ENCODE measurements at regions not wholly inside any gene's neighbourhood (a gene's known extent, or its start where the extent isn't known, plus 50 kb on each side); places are given as distances from the start of the nearest gene placed in this dataset.
A peak's percentile ranks its signal among the peaks of the same experiment; 100 is the strongest.

DNA sequence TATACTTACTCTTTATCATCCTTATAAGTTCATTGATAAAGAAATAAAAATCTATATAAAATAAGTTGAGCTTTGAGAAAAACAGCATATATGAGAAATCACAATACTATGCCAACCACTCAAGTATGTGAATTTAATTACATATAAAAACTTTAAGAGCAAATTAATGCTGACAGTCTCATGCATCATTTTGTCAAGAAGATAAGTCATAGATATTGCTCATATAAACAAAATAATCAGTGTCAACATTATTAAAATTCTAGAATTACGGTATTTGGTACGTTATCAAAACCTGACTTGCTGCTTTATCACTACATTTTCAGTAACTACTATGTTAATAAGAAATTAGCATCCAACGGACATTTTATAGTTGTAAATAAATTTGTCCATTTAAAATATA, 111.2 kb downstream of the FBXO8 start:
- no peaks in the 10 kb centered on the region for H3K36me3 ChIP-seq
- WGBS, 2 donors (ENCODE audit: low coverage in 1 of 2), result 70 to 77% methylated on average over 3 of the region's 3 CpGs
- no peaks in the 10 kb centered on the region for H3K9me3 ChIP-seq
- DNase-seq, result no peak
- TF ChIP-seq POLR2A (IDR thresholded peaks at IDR 0.05) (no peak), POLR2AphosphoS5 (IDR thresholded peaks at IDR 0.05) (no peak), EP300 (IDR thresholded peaks at IDR 0.05; ENCODE audit: low read depth) (no peak)
- TF ChIP-seq, protein P1, sequence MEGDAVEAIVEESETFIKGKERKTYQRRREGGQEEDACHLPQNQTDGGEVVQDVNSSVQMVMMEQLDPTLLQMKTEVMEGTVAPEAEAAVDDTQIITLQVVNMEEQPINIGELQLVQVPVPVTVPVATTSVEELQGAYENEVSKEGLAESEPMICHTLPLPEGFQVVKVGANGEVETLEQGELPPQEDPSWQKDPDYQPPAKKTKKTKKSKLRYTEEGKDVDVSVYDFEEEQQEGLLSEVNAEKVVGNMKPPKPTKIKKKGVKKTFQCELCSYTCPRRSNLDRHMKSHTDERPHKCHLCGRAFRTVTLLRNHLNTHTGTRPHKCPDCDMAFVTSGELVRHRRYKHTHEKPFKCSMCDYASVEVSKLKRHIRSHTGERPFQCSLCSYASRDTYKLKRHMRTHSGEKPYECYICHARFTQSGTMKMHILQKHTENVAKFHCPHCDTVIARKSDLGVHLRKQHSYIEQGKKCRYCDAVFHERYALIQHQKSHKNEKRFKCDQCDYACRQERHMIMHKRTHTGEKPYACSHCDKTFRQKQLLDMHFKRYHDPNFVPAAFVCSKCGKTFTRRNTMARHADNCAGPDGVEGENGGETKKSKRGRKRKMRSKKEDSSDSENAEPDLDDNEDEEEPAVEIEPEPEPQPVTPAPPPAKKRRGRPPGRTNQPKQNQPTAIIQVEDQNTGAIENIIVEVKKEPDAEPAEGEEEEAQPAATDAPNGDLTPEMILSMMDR (IDR thresholded peaks at IDR 0.05), result no peak
- no peak overlapping the region for H3K27ac ChIP-seq
- no peak overlapping the region for H3K4me3 ChIP-seq
- in situ Hi-C loops (cut with MboI; ENCODE audit: low pct_ligation_motif_present in 1 of 4, low pct_unique_long_range_greater_than_20kb in 1 of 4, low sequenced_read_pairs in 3 of 4) (loop anchor here in 1 of 4 donors (25.0 kb wide), 1 partner anchor 660 kb away; no protein-coding TSS in a partner anchor), intact Hi-C loops (cut with DNase I; ENCODE audit: low total_unique reads) (no loop called here)
- no peaks in the 10 kb centered on the region for H3K27me3 ChIP-seq
- H3K4me1 ChIP-seq, result no peaks in the 10 kb centered on the region

DNA sequence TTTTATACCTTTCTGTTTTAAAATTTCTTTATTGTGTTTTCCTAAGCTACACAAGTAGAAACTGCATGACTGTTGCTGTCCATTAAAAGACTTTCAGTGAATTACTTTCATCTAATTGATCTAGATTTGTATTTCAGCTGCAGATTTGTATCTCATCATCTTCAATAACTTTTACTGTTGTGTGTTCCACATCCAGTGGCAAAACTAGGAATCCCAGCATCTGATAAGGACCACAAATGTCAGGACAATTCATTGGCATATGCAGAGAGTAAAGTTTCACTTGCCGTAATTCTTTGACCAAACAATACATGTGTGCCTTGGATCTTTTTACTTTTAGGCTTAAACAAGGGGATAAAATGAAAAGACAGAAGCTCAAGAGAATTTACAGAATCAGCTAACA, 112.6 kb downstream of the FBXO8 start:
- 66 to 67% methylated on average over 1 of the region's 1 CpG for WGBS, 2 donors (ENCODE audit: low coverage in 1 of 2)
- no peak for DNase-seq
- Histone ChIP-seq H3K9me3 (no peaks in the 10 kb centered on the region), H3K4me3 (no peak overlapping the region), H3K27me3 (no peaks in the 10 kb centered on the region), H3K27ac (no peak overlapping the region), H3K36me3 (no peaks in the 10 kb centered on the region), H3K4me1 (no peaks in the 10 kb centered on the region)
- intact Hi-C loops (cut with DNase I; ENCODE audit: low total_unique reads) (no loop called here), in situ Hi-C loops (cut with MboI; ENCODE audit: low pct_ligation_motif_present in 1 of 4, low pct_unique_long_range_greater_than_20kb in 1 of 4, low sequenced_read_pairs in 3 of 4) (loop anchor here in 1 of 4 donors (25.0 kb wide), 1 partner anchor 659 kb away; no protein-coding TSS in a partner anchor)
- TF ChIP-seq POLR2A (IDR thresholded peaks at IDR 0.05), result no peak
- no peak for TF ChIP-seq EP300 (IDR thresholded peaks at IDR 0.05; ENCODE audit: low read depth)
- TF ChIP-seq, protein P1 (IDR thresholded peaks at IDR 0.05), result no peak
- no peak for TF ChIP-seq POLR2AphosphoS5 (IDR thresholded peaks at IDR 0.05)

GRCh38 chr4:174170091-174170490, 113.4 kb downstream of the FBXO8 start:
- intact Hi-C loops (cut with DNase I; ENCODE audit: low total_unique reads) (no loop called here), in situ Hi-C loops (cut with MboI; ENCODE audit: low pct_ligation_motif_present in 1 of 4, low pct_unique_long_range_greater_than_20kb in 1 of 4, low sequenced_read_pairs in 3 of 4) (loop anchor here in 1 of 4 donors (25.0 kb wide), 1 partner anchor 658 kb away; no protein-coding TSS in a partner anchor)
- Histone ChIP-seq H3K4me1 (no peaks in the 10 kb centered on the region), H3K9me3 (no peaks in the 10 kb centered on the region), H3K4me3 (no peak overlapping the region), H3K27me3 (no peaks in the 10 kb centered on the region), H3K36me3 (no peaks in the 10 kb centered on the region), H3K27ac (no peak overlapping the region)
- no peak for DNase-seq
- no peak for TF ChIP-seq POLR2A (IDR thresholded peaks at IDR 0.05)
- TF ChIP-seq, protein P1 (IDR thresholded peaks at IDR 0.05), result no peak
- no peak for TF ChIP-seq POLR2AphosphoS5 (IDR thresholded peaks at IDR 0.05)
- TF ChIP-seq EP300 (IDR thresholded peaks at IDR 0.05; ENCODE audit: low read depth), result no peak
- 81 to 92% methylated on average over 4 to 7 of the region's 7 CpGs for WGBS, 2 donors (ENCODE audit: low coverage in 1 of 2)

DNA sequence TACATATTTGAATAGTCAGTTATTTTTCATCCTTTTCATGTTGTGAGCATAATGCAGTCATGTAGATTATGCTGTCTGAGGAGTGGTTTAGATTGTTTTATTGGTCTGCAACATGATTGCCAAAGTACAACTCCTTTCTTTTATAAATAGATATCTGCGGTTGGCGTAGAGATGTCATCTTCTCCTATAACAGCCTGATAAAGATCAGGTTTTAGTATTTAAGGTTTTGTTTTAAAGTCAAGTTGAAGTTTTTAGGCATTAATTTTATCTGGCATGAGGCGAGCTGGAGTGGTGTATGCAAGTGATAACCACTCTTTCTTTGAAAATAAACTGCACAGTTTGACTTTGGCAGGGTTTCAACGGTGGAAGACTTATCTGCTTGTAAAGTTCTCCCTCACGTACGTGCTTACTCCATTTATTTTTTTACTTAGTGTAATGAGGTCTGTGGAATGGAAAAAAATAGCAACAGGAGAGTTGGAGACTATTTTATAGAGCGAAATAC, 126.3 kb downstream of the FBXO8 start:
- intact Hi-C loops (cut with DNase I; ENCODE audit: low total_unique reads) (loop anchor here (5.0 kb wide), 1 partner anchor 640 kb away; no protein-coding TSS in a partner anchor), in situ Hi-C loops (cut with MboI; ENCODE audit: low pct_ligation_motif_present in 1 of 4, low pct_unique_long_range_greater_than_20kb in 1 of 4, low sequenced_read_pairs in 3 of 4) (loop anchor here in 1 of 4 donors (25.0 kb wide), 1 partner anchor 645 kb away; no protein-coding TSS in a partner anchor)
- peak overlapping the region in 3 of 4 donors; percentile 31 to 60 (median 45) for H3K27ac ChIP-seq
- TF ChIP-seq POLR2AphosphoS5 (IDR thresholded peaks at IDR 0.05), result no peak
- TF ChIP-seq POLR2A (IDR thresholded peaks at IDR 0.05), result no peak
- no peak for TF ChIP-seq EP300 (IDR thresholded peaks at IDR 0.05; ENCODE audit: low read depth)
- TF ChIP-seq, protein P1 (IDR thresholded peaks at IDR 0.05), result no peak
- no peak for DNase-seq
- no peaks in the 10 kb centered on the region for H3K27me3 ChIP-seq
- 27 to 32% methylated on average over 7 of the region's 7 CpGs for WGBS, 2 donors (ENCODE audit: low coverage in 1 of 2)
- H3K9me3 ChIP-seq, result no peaks in the 10 kb centered on the region
- no peak overlapping the region for H3K4me3 ChIP-seq
- H3K36me3 ChIP-seq, result no peaks in the 10 kb centered on the region
- H3K4me1 ChIP-seq, result no peaks in the 10 kb centered on the region

Data from transverse colon (tissue), 4 donors.